HG03039 (cell line): ENCODE measurements at regions not wholly inside any gene's neighbourhood (a gene's known extent, or its start where the extent isn't known, plus 50 kb on each side); places are given as distances from the start of the nearest gene placed in this dataset.

Experiments used
- ATAC-seq: cut with Tn5 transposase; IDR thresholded peaks from one replicate; pipeline ENCODE4 v1.9.1; 2021; ENCODE audit warnings: mild to moderate bottlenecking, moderate library complexity; ENCODE audit not compliant: unreplicated experiment

GRCh38 chr10:104505521-104506042 lies 135.5 kb upstream of the SORCS3 start:
- ATAC-seq: no peak

- ATAC-seq: no peak
Observed at GRCh38 chr10:104509981-104510380, 131.1 kb upstream of the SORCS3 start.

- no peak for ATAC-seq
Observed at GRCh38 chr10:104510644-104511043, 130.4 kb upstream of the SORCS3 start.

- ATAC-seq: no peak
Observed at GRCh38 chr10:104512800-104513199, 128.3 kb upstream of the SORCS3 start.

GRCh38 chr10:104515678-104516199 lies 125.4 kb upstream of the SORCS3 start:
- no peak for ATAC-seq

GRCh38 chr10:104516986-104517385 lies 124.1 kb upstream of the SORCS3 start:
- ATAC-seq: no peak

- ATAC-seq: no peak
Observed at GRCh38 chr10:104517946-104518345, 123.1 kb upstream of the SORCS3 start.

GRCh38 chr10:104518891-104519290 lies 122.2 kb upstream of the SORCS3 start:
- no peak for ATAC-seq

- no peak for ATAC-seq
Observed at GRCh38 chr10:104520653-104521052, 120.4 kb upstream of the SORCS3 start.

GRCh38 chr10:104521901-104522694 lies 119.0 kb upstream of the SORCS3 start:
- ATAC-seq: no peak

GRCh38 chr10:104526188-104526587 lies 114.9 kb upstream of the SORCS3 start:
- ATAC-seq: no peak

GRCh38 chr10:104527013-104527412 lies 114.1 kb upstream of the SORCS3 start:
- ATAC-seq: no peak

- ATAC-seq: no peak
Observed at GRCh38 chr10:104540181-104540580, 100.9 kb upstream of the SORCS3 start.

GRCh38 chr10:104541820-104542219 lies 99.3 kb upstream of the SORCS3 start:
- no peak for ATAC-seq

GRCh38 chr10:104546336-104546735 lies 94.8 kb upstream of the SORCS3 start:
- no peak for ATAC-seq

GRCh38 chr10:104546756-104547155 lies 94.3 kb upstream of the SORCS3 start:
- ATAC-seq: no peak

- no peak for ATAC-seq
Observed at GRCh38 chr10:104548090-104548489, 93.0 kb upstream of the SORCS3 start.

- ATAC-seq: no peak
Observed at GRCh38 chr10:104556831-104557230, 84.3 kb upstream of the SORCS3 start.

- no peak for ATAC-seq
Observed at GRCh38 chr10:104557966-104558365, 83.1 kb upstream of the SORCS3 start.

- no peak for ATAC-seq
Observed at GRCh38 chr10:104559935-104560334, 81.2 kb upstream of the SORCS3 start.

GRCh38 chr10:104563051-104563450 lies 78.0 kb upstream of the SORCS3 start:
- ATAC-seq: no peak

- no peak for ATAC-seq
Observed at GRCh38 chr10:104563548-104563947, 77.5 kb upstream of the SORCS3 start.
